HG03469 (cell line): ENCODE measurements at regions not wholly inside any gene's neighbourhood (a gene's known extent, or its start where the extent isn't known, plus 50 kb on each side); places are given as distances from the start of the nearest gene placed in this dataset.
"Not testable (repeated sequence)": the region's sequence is repeated elsewhere in the genome, so short reads cannot be mapped to it uniquely, and the experiment has no call there.

Experiments used
- ATAC-seq: cut with Tn5 transposase; IDR thresholded peaks from one replicate; pipeline ENCODE4 v1.9.1; 2021; ENCODE audit warnings: mild to moderate bottlenecking, moderate library complexity, moderate number of reproducible peaks; ENCODE audit not compliant: unreplicated experiment

GRCh38 chr12:128075332-128075731 is 191.6 kb upstream of the TMEM132C start:
- no peak for ATAC-seq

DNA sequence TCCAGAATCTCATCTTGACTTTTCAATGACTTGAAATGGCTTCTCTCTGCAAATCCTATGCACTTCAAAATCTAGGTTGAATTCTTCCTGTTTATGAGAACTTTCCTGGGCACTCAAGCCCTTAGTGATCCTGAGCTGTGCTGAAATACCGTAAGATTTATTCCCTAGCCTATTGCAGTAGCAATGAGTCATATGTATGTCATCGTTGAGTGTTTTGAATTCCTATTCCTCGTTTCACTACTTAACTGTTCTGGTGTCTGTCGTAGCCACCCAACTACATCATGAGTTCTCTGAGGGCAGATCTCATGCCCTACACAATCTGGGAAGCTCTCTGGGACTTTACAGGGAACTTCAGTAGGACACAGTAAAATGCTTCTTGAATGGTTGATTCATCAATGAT is 190.8 kb upstream of the TMEM132C start:
- ATAC-seq = no peak

DNA sequence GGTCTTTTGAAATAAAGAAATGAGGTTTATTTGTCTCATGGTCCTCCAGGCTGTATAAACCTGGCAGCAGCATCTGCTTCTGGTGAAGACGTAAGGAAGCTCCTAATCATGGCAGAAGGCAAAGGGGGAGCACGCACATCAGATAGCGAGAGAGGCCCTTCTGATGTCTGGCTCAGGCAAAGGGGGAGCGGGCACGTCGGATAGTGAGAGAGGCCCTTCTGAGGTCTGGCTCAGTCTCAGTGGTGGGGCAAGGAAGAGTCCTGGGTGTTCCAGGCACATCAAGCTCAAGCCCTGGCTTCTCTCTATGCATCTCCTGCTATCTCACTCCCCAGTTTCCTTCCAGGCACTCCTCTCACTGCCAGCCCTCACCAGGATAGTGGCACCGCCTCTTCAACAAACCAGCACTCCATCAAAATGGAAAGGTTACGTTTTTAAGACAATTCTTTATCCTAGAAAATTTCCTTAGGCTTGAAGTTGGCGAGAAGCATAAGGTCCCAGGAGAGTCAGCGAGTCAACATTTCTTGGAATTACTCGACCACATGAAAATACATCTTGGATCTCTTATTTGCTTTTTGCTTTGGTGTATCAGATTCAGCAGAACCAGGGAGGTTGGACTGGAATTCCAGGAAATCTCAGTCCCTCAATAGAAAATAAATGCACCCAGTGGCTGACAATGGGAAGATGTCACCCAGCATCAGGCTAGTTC is 189.6 kb upstream of the TMEM132C start:
- ATAC-seq = no peak

DNA sequence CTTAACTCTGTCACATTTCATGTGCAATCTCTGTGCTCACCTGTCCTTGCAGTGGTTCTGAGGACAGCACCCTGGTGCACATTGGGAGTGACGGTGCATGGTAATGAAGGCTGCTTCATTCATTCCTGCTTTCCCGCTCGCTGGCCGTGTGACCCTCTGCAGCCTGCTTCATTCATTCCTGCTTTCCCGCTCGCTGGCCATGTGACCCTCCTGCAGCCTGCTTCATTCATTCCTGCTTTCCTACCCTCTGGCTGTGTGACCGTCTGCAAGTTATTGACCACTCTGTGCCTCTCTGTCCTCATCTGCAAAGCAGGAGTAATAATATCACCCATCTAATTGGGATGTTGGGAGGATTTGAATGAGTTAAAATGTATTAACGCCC is 189.1 kb upstream of the TMEM132C start:
- ATAC-seq = no peak

- no peak for ATAC-seq
Observed at GRCh38 chr12:128078301-128078971, 188.5 kb upstream of the TMEM132C start.

- no peak for ATAC-seq
Observed at GRCh38 chr12:128079446-128079845, 187.5 kb upstream of the TMEM132C start.

DNA sequence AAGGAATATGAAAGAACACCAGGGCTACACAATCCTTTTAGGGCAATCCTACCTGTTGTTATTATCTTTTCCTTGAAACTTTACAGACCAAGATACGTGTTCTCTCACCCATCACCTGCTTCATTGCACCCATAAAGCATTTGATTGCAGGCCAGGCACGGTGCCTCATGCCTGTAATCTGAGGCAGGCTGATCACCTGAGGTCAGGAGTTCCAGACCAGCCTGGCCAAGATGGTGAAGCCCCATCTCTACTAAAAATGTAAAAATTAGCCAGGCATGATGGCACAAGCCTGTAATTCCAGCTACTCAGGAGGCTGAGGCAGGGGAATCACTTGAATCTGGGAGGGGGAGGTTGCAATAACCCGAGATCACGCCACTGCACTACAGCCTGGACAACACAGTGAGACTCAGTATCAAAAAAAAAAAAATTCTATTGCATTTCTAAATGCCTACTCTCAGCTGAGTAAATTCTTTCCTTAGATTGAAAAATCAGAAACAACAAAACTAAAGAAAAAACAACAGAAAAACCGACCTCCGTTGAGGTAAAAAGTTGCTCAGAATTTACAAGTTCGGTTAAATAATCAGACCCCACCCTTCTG is 183.7 kb upstream of the TMEM132C start:
- ATAC-seq = no peak

- ATAC-seq = no peak
Observed at GRCh38 chr12:128088926-128089325, 178.0 kb upstream of the TMEM132C start.

- ATAC-seq = no peak
Observed at GRCh38 chr12:128089961-128090360, 177.0 kb upstream of the TMEM132C start.

- ATAC-seq = no peak
Observed at GRCh38 chr12:128091101-128091720, 175.8 kb upstream of the TMEM132C start.

DNA sequence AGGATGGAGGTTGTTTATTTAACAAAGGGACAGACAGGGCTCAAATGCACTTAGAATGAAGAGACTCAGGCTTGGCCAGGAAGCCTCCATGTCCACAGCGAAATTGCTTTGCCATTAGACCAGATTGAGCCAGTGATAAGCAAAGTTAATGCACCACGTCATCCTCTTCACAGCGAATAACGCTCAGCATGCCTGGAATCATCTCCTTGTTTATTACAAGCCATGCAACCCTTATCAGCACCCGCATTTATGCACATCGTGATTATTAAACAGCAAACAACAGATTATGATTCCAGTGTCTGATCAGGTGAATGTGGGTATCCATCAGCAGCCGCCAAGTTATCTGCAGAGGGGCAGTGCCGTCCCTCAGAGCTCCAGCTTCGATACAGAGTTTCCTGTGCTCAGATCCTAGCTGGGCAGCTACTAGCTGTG is 175.0 kb upstream of the TMEM132C start:
- ATAC-seq = no peak

- no peak for ATAC-seq
Observed at GRCh38 chr12:128098730-128099129, 168.2 kb upstream of the TMEM132C start.

DNA sequence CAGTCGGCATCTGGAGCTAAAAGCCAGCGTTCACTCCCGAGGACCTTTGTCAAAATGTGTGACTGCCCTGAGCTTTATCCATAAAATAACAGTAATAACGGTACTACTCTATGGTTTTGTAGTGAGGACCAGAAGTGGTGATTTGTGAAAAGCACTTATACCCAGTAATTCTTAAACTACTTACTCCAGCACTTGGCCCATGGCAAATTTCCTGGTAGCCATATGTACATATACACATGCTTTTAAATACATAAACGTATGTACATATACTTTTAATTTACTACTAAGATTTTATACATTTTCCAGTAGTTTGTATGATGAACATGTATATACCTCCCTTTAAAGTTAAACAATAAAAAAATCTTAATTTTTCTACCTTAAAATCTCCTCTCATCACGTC is 163.8 kb upstream of the TMEM132C start:
- ATAC-seq = no peak

DNA sequence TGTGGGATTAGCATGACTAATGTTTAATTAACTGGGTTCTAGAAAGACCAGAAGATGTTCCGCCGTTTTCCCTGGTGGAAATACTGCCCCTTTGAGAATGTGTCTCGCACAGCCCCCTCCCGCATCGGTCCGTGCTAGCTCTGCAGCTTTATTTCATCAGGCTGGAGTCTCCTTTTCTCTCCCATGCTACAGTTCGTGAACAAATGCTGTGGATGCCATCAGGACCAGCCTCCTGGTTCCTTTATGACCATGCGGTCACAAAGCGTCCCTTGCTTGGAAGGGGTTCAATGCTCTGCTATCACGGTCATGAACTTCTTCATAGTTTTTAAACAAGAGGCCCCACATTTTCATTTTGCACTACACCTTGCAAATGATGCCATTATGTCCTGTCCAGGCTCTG is 157.7 kb upstream of the TMEM132C start:
- no peak for ATAC-seq

- ATAC-seq = no peak
Observed at GRCh38 chr12:128109636-128110035, 157.3 kb upstream of the TMEM132C start.

DNA sequence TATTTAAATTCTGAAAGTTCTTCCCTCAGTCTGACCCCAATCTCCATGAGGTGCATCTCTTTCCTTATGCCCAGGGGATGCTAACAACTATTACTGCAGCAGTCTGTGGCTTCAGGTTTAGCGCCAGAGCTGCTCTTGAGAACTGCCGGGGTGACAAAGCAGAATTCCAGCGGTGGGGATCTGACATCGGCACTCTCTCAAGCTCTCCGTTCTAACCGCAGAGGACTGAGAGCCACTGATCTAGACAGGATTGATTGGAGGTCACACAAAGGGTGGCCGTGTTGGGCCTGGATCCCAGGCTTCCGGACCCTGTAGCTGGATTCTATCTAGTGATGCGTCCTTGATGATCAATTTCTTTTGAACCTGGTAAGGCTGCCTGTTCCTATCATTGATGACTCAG is 155.6 kb upstream of the TMEM132C start:
- ATAC-seq = no peak

GRCh38 chr12:128111951-128112350 is 155.0 kb upstream of the TMEM132C start:
- ATAC-seq = no peak

- ATAC-seq = not testable (repeated sequence)
Observed at GRCh38 chr12:128113250-128113649, 153.7 kb upstream of the TMEM132C start.

- ATAC-seq = no peak
Observed at GRCh38 chr12:128114485-128114884, 152.5 kb upstream of the TMEM132C start.

- ATAC-seq = no peak
Observed at GRCh38 chr12:128116537-128116936, 150.4 kb upstream of the TMEM132C start.

DNA sequence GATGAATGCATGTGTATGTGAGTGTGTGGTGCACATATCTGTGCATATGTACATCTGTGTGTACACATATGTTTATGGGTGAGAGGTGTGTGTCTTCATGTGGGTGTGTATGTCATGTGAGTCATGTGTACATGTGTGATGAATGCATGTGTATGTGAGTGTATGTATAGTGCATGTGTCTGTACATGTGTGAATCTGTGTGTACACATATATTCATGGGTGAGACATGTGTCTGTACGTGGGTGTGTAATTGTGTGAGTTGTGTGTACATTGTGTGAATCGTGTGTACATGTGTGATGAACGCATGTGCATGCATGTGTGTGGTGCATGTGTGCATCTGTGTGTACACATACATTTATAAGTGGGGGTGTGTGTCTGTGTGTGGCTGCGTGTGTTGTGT is 146.9 kb upstream of the TMEM132C start:
- ATAC-seq = no peak

- ATAC-seq = no peak
Observed at GRCh38 chr12:128121424-128121823, 145.5 kb upstream of the TMEM132C start.
